ENCODE measurements at regions not wholly inside any gene's neighbourhood (a gene's known extent, or its start where the extent isn't known, plus 50 kb on each side); places are given as distances from the start of the nearest gene placed in this dataset.

- TF ChIP-seq YY1 (IDR thresholded peaks at IDR 0.05; ENCODE audit: insufficient read depth, insufficient read length) (no peak), SUZ12 (IDR thresholded peaks at IDR 0.05; ENCODE audit: extremely low read depth, insufficient read depth, insufficient read length) (no peak), ZNF274 (IDR thresholded peaks at IDR 0.05; ENCODE audit: low read depth, low read length) (no peak)
These were observed 147.2 kb upstream of the SPATS2L start for GRCh38 chr2:200159357-200159707.
